ENCODE measurements at regions not wholly inside any gene's neighbourhood (a gene's known extent, or its start where the extent isn't known, plus 50 kb on each side); places are given as distances from the start of the nearest gene placed in this dataset.

GRCh38 chr2:509888-510287 lies 167.3 kb downstream of the TMEM18 start:
- DNase-seq: no peak

- no peak for DNase-seq
Observed at GRCh38 chr2:508121-508520, 169.1 kb downstream of the TMEM18 start.

- no peak for DNase-seq
Observed at GRCh38 chr2:506866-507265, 170.3 kb downstream of the TMEM18 start.

- DNase-seq: no peak
Observed at GRCh38 chr2:506451-506850, 170.8 kb downstream of the TMEM18 start.

GRCh38 chr2:505941-506340 lies 171.3 kb downstream of the TMEM18 start:
- no peak for DNase-seq

- no peak for DNase-seq
Observed at GRCh38 chr2:503288-503999, 173.8 kb downstream of the TMEM18 start.

- no peak for DNase-seq
Observed at GRCh38 chr2:502831-503230, 174.4 kb downstream of the TMEM18 start.

GRCh38 chr2:501667-502066 lies 175.5 kb downstream of the TMEM18 start:
- DNase-seq: no peak

GRCh38 chr2:501130-501529 lies 176.1 kb downstream of the TMEM18 start:
- no peak for DNase-seq

GRCh38 chr2:499726-500125 lies 177.5 kb downstream of the TMEM18 start:
- no peak for DNase-seq

GRCh38 chr2:498493-499178 lies 178.6 kb downstream of the TMEM18 start:
- DNase-seq: no peak

GRCh38 chr2:497770-498492 lies 179.3 kb downstream of the TMEM18 start:
- DNase-seq: no peak

- DNase-seq: no peak
Observed at GRCh38 chr2:496729-497128, 180.5 kb downstream of the TMEM18 start.

GRCh38 chr2:495745-496275 lies 181.4 kb downstream of the TMEM18 start:
- DNase-seq: no peak

- DNase-seq: no peak
Observed at GRCh38 chr2:494853-495252, 182.4 kb downstream of the TMEM18 start.

GRCh38 chr2:493228-493627 lies 184.0 kb downstream of the TMEM18 start:
- DNase-seq: no peak

GRCh38 chr2:492178-492577 lies 185.0 kb downstream of the TMEM18 start:
- DNase-seq: no peak

GRCh38 chr2:489838-490237 lies 187.4 kb downstream of the TMEM18 start:
- no peak for DNase-seq

- DNase-seq: no peak
Observed at GRCh38 chr2:489084-489483, 188.1 kb downstream of the TMEM18 start.

GRCh38 chr2:487186-488079 lies 189.8 kb downstream of the TMEM18 start:
- no peak for DNase-seq

GRCh38 chr2:486371-486770 lies 190.8 kb downstream of the TMEM18 start:
- no peak for DNase-seq

- no peak for DNase-seq
Observed at GRCh38 chr2:481388-481787, 193.5 kb upstream of the ALKAL2 start.

Data from central memory CD4-positive, alpha-beta T cell (primary cell).